ENCODE measurements at regions not wholly inside any gene's neighbourhood (a gene's known extent, or its start where the extent isn't known, plus 50 kb on each side); places are given as distances from the start of the nearest gene placed in this dataset.
"Not testable (repeated sequence)": the region's sequence is repeated elsewhere in the genome, so short reads cannot be mapped to it uniquely, and the experiment has no call there.

- ChIA-PET POLR2A (no interaction called here), CTCF (no interaction called here)
- Mint-ChIP-seq H3K4me1 (peaks cover 28% of the 10 kb centered on the region), H3K27me3 (peaks cover 7% of the 10 kb centered on the region), H3K27ac (no peak overlapping the region), H3K4me3 (no peak overlapping the region), H3K9me3 (peaks cover 2% of the 10 kb centered on the region), H3K36me3 (ENCODE audit: low read depth) (no peaks in the 10 kb centered on the region)
- DNase-seq = no peak
- ATAC-seq (ENCODE audit: low read depth) = no peak
- intact Hi-C loops (cut with micrococcal nuclease) = no loop called here
- no peak for TF ChIP-seq CTCF (IDR thresholded peaks at IDR 0.05)
Observed at GRCh38 chr3:72034986-72035385, 250.0 kb upstream of the PROK2 start.

GRCh38 chr3:72033666-72034428 is 248.9 kb upstream of the PROK2 start:
- Mint-ChIP-seq H3K4me3 (no peak overlapping the region), H3K27me3 (peaks cover 6% of the 10 kb centered on the region), H3K4me1 (peaks cover 28% of the 10 kb centered on the region), H3K9me3 (peaks cover 2% of the 10 kb centered on the region), H3K36me3 (ENCODE audit: low read depth) (no peaks in the 10 kb centered on the region), H3K27ac (no peak overlapping the region)
- intact Hi-C loops (cut with micrococcal nuclease) = no loop called here
- ChIA-PET CTCF (no interaction called here), POLR2A (no interaction called here)
- DNase-seq (no peak), ATAC-seq (ENCODE audit: low read depth) (peak; percentile 64)
- TF ChIP-seq CTCF (IDR thresholded peaks at IDR 0.05) = no peak

- intact Hi-C loops (cut with micrococcal nuclease) = no loop called here
Observed at GRCh38 chr3:72032441-72033135, 247.6 kb upstream of the PROK2 start.

GRCh38 chr3:72031581-72031980 is 246.6 kb upstream of the PROK2 start:
- intact Hi-C loops (cut with micrococcal nuclease) = no loop called here
- Mint-ChIP-seq H3K27ac (no peak overlapping the region), H3K4me1 (peaks cover 28% of the 10 kb centered on the region), H3K36me3 (ENCODE audit: low read depth) (no peaks in the 10 kb centered on the region), H3K27me3 (no peaks in the 10 kb centered on the region), H3K4me3 (no peak overlapping the region), H3K9me3 (no peaks in the 10 kb centered on the region)
- no peak for DNase-seq
- POLR2A ChIA-PET = no interaction called here
- no peak for ATAC-seq (ENCODE audit: low read depth)
- no peak for TF ChIP-seq CTCF (IDR thresholded peaks at IDR 0.05)
- CTCF ChIA-PET = no interaction called here

More at GRCh38 chr3:72032441-72033135, 247.6 kb upstream of the PROK2 start:
- H3K27ac Mint-ChIP-seq = no peak overlapping the region
- no peaks in the 10 kb centered on the region for H3K36me3 Mint-ChIP-seq (ENCODE audit: low read depth)
- H3K27me3 Mint-ChIP-seq = peaks cover 2% of the 10 kb centered on the region
- DNase-seq (no peak), ATAC-seq (ENCODE audit: low read depth) (no peak)
- POLR2A ChIA-PET = no interaction called here
- no peak for TF ChIP-seq CTCF (IDR thresholded peaks at IDR 0.05)
- CTCF ChIA-PET = no interaction called here
- H3K4me3 Mint-ChIP-seq = no peak overlapping the region
- peaks cover 28% of the 10 kb centered on the region for H3K4me1 Mint-ChIP-seq
- peaks cover 2% of the 10 kb centered on the region for H3K9me3 Mint-ChIP-seq

- H3K27ac Mint-ChIP-seq; H3K27me3 Mint-ChIP-seq; intact Hi-C loops (cut with micrococcal nuclease); CTCF ChIA-PET; DNase-seq; ATAC-seq (ENCODE audit: low read depth); H3K36me3 Mint-ChIP-seq (ENCODE audit: low read depth); POLR2A ChIA-PET; H3K9me3 Mint-ChIP-seq; H3K4me3 Mint-ChIP-seq: not testable (repeated sequence)
- H3K4me1 Mint-ChIP-seq = peaks cover 27% of the 10 kb centered on the region
Observed at GRCh38 chr3:72030296-72030695, 245.3 kb upstream of the PROK2 start.

GRCh38 chr3:72028726-72029125 is 243.8 kb upstream of the PROK2 start:
- POLR2A ChIA-PET; intact Hi-C loops (cut with micrococcal nuclease); H3K4me3 Mint-ChIP-seq; DNase-seq; H3K36me3 Mint-ChIP-seq (ENCODE audit: low read depth); ATAC-seq (ENCODE audit: low read depth); CTCF ChIA-PET; H3K9me3 Mint-ChIP-seq; H3K27me3 Mint-ChIP-seq; H3K27ac Mint-ChIP-seq: not testable (repeated sequence)
- H3K4me1 Mint-ChIP-seq = peaks cover 14% of the 10 kb centered on the region

GRCh38 chr3:72028307-72028706 is 243.4 kb upstream of the PROK2 start:
- intact Hi-C loops (cut with micrococcal nuclease); H3K9me3 Mint-ChIP-seq; DNase-seq; H3K36me3 Mint-ChIP-seq (ENCODE audit: low read depth); H3K27me3 Mint-ChIP-seq; H3K4me3 Mint-ChIP-seq; H3K4me1 Mint-ChIP-seq; H3K27ac Mint-ChIP-seq; ATAC-seq (ENCODE audit: low read depth); POLR2A ChIA-PET; CTCF ChIA-PET: not testable (repeated sequence)

GRCh38 chr3:72027728-72028127 is 242.8 kb upstream of the PROK2 start:
- DNase-seq; ATAC-seq (ENCODE audit: low read depth); H3K27ac Mint-ChIP-seq; CTCF ChIA-PET; H3K4me1 Mint-ChIP-seq; POLR2A ChIA-PET; H3K4me3 Mint-ChIP-seq; H3K9me3 Mint-ChIP-seq; intact Hi-C loops (cut with micrococcal nuclease); H3K36me3 Mint-ChIP-seq (ENCODE audit: low read depth); H3K27me3 Mint-ChIP-seq: not testable (repeated sequence)
